HG03571 (cell line): ENCODE measurements at regions not wholly inside any gene's neighbourhood (a gene's known extent, or its start where the extent isn't known, plus 50 kb on each side); places are given as distances from the start of the nearest gene placed in this dataset.

ENCODE experiments used
- ATAC-seq: cut with Tn5 transposase; IDR thresholded peaks from one replicate; pipeline ENCODE4 v1.9.1; 2021; ENCODE audit not compliant: unreplicated experiment

- no peak for ATAC-seq
Measured at GRCh38 chr4:138894011-138894410, 121.6 kb upstream of the NOCT start.

GRCh38 chr4:138892483-138893407, 122.8 kb upstream of the NOCT start:
- ATAC-seq: no peak

GRCh38 chr4:138891631-138892031, 124.0 kb upstream of the NOCT start:
- no peak for ATAC-seq

- ATAC-seq: no peak
Measured at GRCh38 chr4:138890891-138891570, 124.5 kb upstream of the NOCT start.

GRCh38 chr4:138889216-138889615, 126.4 kb upstream of the NOCT start:
- no peak for ATAC-seq

GRCh38 chr4:138887741-138888140, 127.8 kb upstream of the NOCT start:
- ATAC-seq: no peak

- ATAC-seq: no peak
Measured at GRCh38 chr4:138887341-138887740, 128.2 kb upstream of the NOCT start.

- ATAC-seq: no peak
Measured at GRCh38 chr4:138879757-138880156, 135.8 kb upstream of the NOCT start.

GRCh38 chr4:138875891-138876608, 139.5 kb upstream of the NOCT start:
- no peak for ATAC-seq

GRCh38 chr4:138871555-138871875, 144.1 kb upstream of the NOCT start:
- no peak for ATAC-seq

- ATAC-seq: no peak
Measured at GRCh38 chr4:138870737-138871554, 144.6 kb upstream of the NOCT start.

- ATAC-seq: no peak
Measured at GRCh38 chr4:138869631-138870030, 145.9 kb upstream of the NOCT start.

GRCh38 chr4:138869165-138869564, 146.4 kb upstream of the NOCT start:
- ATAC-seq: no peak

- ATAC-seq: no peak
Measured at GRCh38 chr4:138868562-138868961, 147.0 kb upstream of the NOCT start.

- no peak for ATAC-seq
Measured at GRCh38 chr4:138867404-138867803, 148.2 kb upstream of the NOCT start.

- no peak for ATAC-seq
Measured at GRCh38 chr4:138866314-138866713, 149.3 kb upstream of the NOCT start.

- ATAC-seq: no peak
Measured at GRCh38 chr4:138865765-138866164, 149.8 kb upstream of the NOCT start.

- no peak for ATAC-seq
Measured at GRCh38 chr4:138864961-138865720, 150.4 kb upstream of the NOCT start.

GRCh38 chr4:138863160-138863559, 152.4 kb upstream of the NOCT start:
- ATAC-seq: no peak

GRCh38 chr4:138861135-138861534, 154.4 kb upstream of the NOCT start:
- ATAC-seq: no peak
